WTC11 (cell line): ENCODE measurements at regions not wholly inside any gene's neighbourhood (a gene's known extent, or its start where the extent isn't known, plus 50 kb on each side); places are given as distances from the start of the nearest gene placed in this dataset.

Experiments used
- ATAC-seq: fragments of 200-7000 bp; cut with Tn5 transposase; 2 replicates; pipeline ENCODE4 v1.10.0; 2021; ENCODE audit warnings: mild to moderate bottlenecking, moderate library complexity
- CTCF ChIA-PET: fragments of 300-600 bp; sonication (Branson Sonifier 250); formaldehyde crosslinking; loops from one replicate; lab custom pipeline; 2021; ENCODE audit warnings: antibody characterized with exemption; lab: Charles Lee
- POLR2A ChIA-PET: fragments of 350-600 bp; sonication (Branson Sonifier 250); formaldehyde crosslinking; loops from one replicate; lab custom pipeline; 2021; ENCODE audit warnings: antibody characterized with exemption; lab: Charles Lee
- DNase-seq: peaks from one replicate; pipeline ENCODE4 v3.0.0; 2021; ENCODE audit warnings: low spot score
- H3K27ac Mint-ChIP-seq: 2 replicates; pipeline ENCODE4 v1.8.0; 2021; ENCODE audit warnings: mixed read lengths
- H3K27me3 Mint-ChIP-seq: 2 replicates; pipeline ENCODE4 v1.8.0; 2021; ENCODE audit warnings: low read depth, mild to moderate bottlenecking, moderate library complexity, mixed read lengths
- H3K36me3 Mint-ChIP-seq: 2 replicates; pipeline ENCODE4 v1.8.0; 2021; ENCODE audit warnings: mixed read lengths
- H3K4me1 Mint-ChIP-seq: 2 replicates; pipeline ENCODE4 v1.8.0; 2022; ENCODE audit warnings: mixed read lengths
- H3K4me3 Mint-ChIP-seq: 2 replicates; pipeline ENCODE4 v1.8.0; 2021; ENCODE audit warnings: mild to moderate bottlenecking, moderate library complexity, mixed read lengths
- H3K9me3 Mint-ChIP-seq: 2 replicates; pipeline ENCODE4 v1.8.0; 2021; ENCODE audit warnings: mixed read lengths
- ETV6 ChIP-seq: sonication (generic); formaldehyde crosslinking; IDR thresholded peaks from 2 replicates; pipeline ENCODE4 v1.8.1; 2022; ENCODE audit warnings: mild to moderate bottlenecking, missing genetic modification reagents
- NR1H2 ChIP-seq: sonication (generic); formaldehyde crosslinking; IDR thresholded peaks from 2 replicates; pipeline ENCODE4 v1.9.0; 2021; ENCODE audit warnings: mild to moderate bottlenecking, moderate library complexity, missing genetic modification reagents
- PRRX2 ChIP-seq: fragments of 250-450 bp; sonication (Bioruptor Pico); IDR thresholded peaks from 2 replicates; pipeline ENCODE4 v1.8.0; 2021; ENCODE audit warnings: mild to moderate bottlenecking
- TEAD1 ChIP-seq: sonication (generic); formaldehyde crosslinking; IDR thresholded peaks from 2 replicates; pipeline ENCODE4 v1.8.0; 2022; ENCODE audit warnings: mild to moderate bottlenecking, missing genetic modification reagents
- ZNF138 ChIP-seq: sonication (generic); formaldehyde crosslinking; conservative IDR thresholded peaks from 2 replicates; pipeline ENCODE4 v1.8.1; 2022; ENCODE audit warnings: mild to moderate bottlenecking, moderate library complexity, missing genetic modification reagents
- TF ChIP-seq, protein P1 (sequence below): sonication (generic); formaldehyde crosslinking; IDR thresholded peaks from 2 replicates; pipeline ENCODE4 v1.8.0; 2022; ENCODE audit warnings: mild to moderate bottlenecking, missing genetic modification reagents
- TF ChIP-seq, protein P2 (sequence below): sonication (generic); formaldehyde crosslinking; IDR thresholded peaks from 2 replicates; pipeline ENCODE4 v1.8.0; 2023; ENCODE audit warnings: mild to moderate bottlenecking, missing genetic modification reagents
- TF ChIP-seq, protein P3 (sequence below): sonication (generic); formaldehyde crosslinking; IDR thresholded peaks from 2 replicates; pipeline ENCODE4 v1.8.1; 2022; ENCODE audit warnings: low read depth, missing genetic modification reagents, borderline replicate concordance
- TF ChIP-seq, protein P4 (sequence below): sonication (generic); formaldehyde crosslinking; IDR thresholded peaks from 2 replicates; pipeline ENCODE4 v1.8.1; 2023; ENCODE audit warnings: mild to moderate bottlenecking, missing genetic modification reagents, moderate library complexity
- TF ChIP-seq, protein P5 (sequence below): fragments of 250-450 bp; sonication (Bioruptor Pico); IDR thresholded peaks from 2 replicates; pipeline ENCODE4 v1.8.0; 2021; ENCODE audit warnings: mild to moderate bottlenecking
- TF ChIP-seq, protein P6 (sequence below): fragments of 250-450 bp; sonication (Bioruptor Pico); IDR thresholded peaks from 2 replicates; pipeline ENCODE4 v2.1.2; 2022; ENCODE audit warnings: mild to moderate bottlenecking, moderate library complexity
- TF ChIP-seq, protein P7 (sequence below): sonication (generic); formaldehyde crosslinking; IDR thresholded peaks from 2 replicates; pipeline ENCODE4 v1.8.1; 2023; ENCODE audit warnings: mild to moderate bottlenecking, moderate library complexity, missing genetic modification reagents

DNA sequence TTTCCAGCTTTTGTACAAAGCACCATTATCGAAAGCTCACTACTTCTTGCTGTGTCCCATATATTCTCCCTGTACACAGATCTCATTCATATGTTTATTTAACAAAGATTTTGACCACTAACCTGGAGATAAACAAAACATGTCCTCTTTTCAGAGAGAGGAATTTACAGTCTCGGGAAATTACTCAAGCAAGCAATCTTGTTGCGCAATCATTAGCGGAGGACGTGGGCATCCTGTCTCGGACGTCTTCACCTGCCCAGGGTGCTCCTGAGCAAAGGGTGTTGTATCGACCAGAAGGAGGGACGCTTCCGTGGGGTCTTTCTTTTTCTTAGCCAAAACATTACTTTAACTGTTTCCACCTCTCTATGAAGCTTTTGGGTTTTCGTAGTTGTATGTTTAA is 66.5 kb upstream of the CLCN4 start:
- CTCF ChIA-PET: no interaction called here
- peaks cover 2% of the 10 kb centered on the region; the same call in 1 of the 2 replicates for H3K4me1 Mint-ChIP-seq

More for the DNA sequence above, 66.5 kb upstream of the CLCN4 start:
- H3K36me3 Mint-ChIP-seq: peaks cover 29% of the 10 kb centered on the region
- no peak overlapping the region for H3K4me3 Mint-ChIP-seq
- no peaks in the 10 kb centered on the region for H3K9me3 Mint-ChIP-seq
- POLR2A ChIA-PET: no interaction called here
- no peak for DNase-seq
- no peaks in the 10 kb centered on the region for H3K27me3 Mint-ChIP-seq
- H3K27ac Mint-ChIP-seq: no peak overlapping the region
- TF ChIP-seq, protein P1, sequence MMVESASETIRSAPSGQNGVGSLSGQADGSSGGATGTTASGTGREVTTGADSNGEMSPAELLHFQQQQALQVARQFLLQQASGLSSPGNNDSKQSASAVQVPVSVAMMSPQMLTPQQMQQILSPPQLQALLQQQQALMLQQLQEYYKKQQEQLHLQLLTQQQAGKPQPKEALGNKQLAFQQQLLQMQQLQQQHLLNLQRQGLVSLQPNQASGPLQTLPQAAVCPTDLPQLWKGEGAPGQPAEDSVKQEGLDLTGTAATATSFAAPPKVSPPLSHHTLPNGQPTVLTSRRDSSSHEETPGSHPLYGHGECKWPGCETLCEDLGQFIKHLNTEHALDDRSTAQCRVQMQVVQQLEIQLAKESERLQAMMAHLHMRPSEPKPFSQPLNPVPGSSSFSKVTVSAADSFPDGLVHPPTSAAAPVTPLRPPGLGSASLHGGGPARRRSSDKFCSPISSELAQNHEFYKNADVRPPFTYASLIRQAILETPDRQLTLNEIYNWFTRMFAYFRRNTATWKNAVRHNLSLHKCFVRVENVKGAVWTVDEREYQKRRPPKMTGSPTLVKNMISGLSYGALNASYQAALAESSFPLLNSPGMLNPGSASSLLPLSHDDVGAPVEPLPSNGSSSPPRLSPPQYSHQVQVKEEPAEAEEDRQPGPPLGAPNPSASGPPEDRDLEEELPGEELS (CRISPR knock-in tag): no peak
- TF ChIP-seq, protein P2, sequence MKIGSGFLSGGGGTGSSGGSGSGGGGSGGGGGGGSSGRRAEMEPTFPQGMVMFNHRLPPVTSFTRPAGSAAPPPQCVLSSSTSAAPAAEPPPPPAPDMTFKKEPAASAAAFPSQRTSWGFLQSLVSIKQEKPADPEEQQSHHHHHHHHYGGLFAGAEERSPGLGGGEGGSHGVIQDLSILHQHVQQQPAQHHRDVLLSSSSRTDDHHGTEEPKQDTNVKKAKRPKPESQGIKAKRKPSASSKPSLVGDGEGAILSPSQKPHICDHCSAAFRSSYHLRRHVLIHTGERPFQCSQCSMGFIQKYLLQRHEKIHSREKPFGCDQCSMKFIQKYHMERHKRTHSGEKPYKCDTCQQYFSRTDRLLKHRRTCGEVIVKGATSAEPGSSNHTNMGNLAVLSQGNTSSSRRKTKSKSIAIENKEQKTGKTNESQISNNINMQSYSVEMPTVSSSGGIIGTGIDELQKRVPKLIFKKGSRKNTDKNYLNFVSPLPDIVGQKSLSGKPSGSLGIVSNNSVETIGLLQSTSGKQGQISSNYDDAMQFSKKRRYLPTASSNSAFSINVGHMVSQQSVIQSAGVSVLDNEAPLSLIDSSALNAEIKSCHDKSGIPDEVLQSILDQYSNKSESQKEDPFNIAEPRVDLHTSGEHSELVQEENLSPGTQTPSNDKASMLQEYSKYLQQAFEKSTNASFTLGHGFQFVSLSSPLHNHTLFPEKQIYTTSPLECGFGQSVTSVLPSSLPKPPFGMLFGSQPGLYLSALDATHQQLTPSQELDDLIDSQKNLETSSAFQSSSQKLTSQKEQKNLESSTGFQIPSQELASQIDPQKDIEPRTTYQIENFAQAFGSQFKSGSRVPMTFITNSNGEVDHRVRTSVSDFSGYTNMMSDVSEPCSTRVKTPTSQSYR (CRISPR knock-in tag): no peak
- TF ChIP-seq PRRX2 (no peak), ETV6 (no peak), ZNF138 (CRISPR knock-in tag) (no peak), TEAD1 (CRISPR knock-in tag) (no peak), NR1H2 (no peak)
- TF ChIP-seq, protein P3, sequence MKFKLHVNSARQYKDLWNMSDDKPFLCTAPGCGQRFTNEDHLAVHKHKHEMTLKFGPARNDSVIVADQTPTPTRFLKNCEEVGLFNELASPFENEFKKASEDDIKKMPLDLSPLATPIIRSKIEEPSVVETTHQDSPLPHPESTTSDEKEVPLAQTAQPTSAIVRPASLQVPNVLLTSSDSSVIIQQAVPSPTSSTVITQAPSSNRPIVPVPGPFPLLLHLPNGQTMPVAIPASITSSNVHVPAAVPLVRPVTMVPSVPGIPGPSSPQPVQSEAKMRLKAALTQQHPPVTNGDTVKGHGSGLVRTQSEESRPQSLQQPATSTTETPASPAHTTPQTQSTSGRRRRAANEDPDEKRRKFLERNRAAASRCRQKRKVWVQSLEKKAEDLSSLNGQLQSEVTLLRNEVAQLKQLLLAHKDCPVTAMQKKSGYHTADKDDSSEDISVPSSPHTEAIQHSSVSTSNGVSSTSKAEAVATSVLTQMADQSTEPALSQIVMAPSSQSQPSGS: no peak
- TF ChIP-seq, protein P4, sequence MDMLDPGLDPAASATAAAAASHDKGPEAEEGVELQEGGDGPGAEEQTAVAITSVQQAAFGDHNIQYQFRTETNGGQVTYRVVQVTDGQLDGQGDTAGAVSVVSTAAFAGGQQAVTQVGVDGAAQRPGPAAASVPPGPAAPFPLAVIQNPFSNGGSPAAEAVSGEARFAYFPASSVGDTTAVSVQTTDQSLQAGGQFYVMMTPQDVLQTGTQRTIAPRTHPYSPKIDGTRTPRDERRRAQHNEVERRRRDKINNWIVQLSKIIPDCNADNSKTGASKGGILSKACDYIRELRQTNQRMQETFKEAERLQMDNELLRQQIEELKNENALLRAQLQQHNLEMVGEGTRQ: no peak
- TF ChIP-seq, protein P5, sequence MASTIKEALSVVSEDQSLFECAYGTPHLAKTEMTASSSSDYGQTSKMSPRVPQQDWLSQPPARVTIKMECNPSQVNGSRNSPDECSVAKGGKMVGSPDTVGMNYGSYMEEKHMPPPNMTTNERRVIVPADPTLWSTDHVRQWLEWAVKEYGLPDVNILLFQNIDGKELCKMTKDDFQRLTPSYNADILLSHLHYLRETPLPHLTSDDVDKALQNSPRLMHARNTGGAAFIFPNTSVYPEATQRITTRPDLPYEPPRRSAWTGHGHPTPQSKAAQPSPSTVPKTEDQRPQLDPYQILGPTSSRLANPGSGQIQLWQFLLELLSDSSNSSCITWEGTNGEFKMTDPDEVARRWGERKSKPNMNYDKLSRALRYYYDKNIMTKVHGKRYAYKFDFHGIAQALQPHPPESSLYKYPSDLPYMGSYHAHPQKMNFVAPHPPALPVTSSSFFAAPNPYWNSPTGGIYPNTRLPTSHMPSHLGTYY: no peak
- TF ChIP-seq, protein P6, sequence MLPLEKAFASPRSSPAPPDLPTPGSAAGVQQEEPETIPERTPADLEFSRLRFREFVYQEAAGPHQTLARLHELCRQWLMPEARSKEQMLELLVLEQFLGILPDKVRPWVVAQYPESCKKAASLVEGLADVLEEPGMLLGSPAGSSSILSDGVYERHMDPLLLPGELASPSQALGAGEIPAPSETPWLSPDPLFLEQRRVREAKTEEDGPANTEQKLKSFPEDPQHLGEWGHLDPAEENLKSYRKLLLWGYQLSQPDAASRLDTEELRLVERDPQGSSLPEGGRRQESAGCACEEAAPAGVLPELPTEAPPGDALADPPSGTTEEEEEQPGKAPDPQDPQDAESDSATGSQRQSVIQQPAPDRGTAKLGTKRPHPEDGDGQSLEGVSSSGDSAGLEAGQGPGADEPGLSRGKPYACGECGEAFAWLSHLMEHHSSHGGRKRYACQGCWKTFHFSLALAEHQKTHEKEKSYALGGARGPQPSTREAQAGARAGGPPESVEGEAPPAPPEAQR (CRISPR knock-in tag): no peak
- TF ChIP-seq, protein P7, sequence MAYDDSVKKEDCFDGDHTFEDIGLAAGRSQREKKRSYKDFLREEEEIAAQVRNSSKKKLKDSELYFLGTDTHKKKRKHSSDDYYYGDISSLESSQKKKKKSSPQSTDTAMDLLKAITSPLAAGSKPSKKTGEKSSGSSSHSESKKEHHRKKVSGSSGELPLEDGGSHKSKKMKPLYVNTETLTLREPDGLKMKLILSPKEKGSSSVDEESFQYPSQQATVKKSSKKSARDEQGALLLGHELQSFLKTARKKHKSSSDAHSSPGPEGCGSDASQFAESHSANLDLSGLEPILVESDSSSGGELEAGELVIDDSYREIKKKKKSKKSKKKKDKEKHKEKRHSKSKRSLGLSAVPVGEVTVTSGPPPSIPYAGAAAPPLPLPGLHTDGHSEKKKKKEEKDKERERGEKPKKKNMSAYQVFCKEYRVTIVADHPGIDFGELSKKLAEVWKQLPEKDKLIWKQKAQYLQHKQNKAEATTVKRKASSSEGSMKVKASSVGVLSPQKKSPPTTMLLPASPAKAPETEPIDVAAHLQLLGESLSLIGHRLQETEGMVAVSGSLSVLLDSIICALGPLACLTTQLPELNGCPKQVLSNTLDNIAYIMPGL (CRISPR knock-in tag): no peak
- ATAC-seq: no peak
